ENCODE measurements at regions not wholly inside any gene's neighbourhood (a gene's known extent, or its start where the extent isn't known, plus 50 kb on each side); places are given as distances from the start of the nearest gene placed in this dataset.
"Not testable (repeated sequence)": the region's sequence is repeated elsewhere in the genome, so short reads cannot be mapped to it uniquely, and the experiment has no call there.

DNA sequence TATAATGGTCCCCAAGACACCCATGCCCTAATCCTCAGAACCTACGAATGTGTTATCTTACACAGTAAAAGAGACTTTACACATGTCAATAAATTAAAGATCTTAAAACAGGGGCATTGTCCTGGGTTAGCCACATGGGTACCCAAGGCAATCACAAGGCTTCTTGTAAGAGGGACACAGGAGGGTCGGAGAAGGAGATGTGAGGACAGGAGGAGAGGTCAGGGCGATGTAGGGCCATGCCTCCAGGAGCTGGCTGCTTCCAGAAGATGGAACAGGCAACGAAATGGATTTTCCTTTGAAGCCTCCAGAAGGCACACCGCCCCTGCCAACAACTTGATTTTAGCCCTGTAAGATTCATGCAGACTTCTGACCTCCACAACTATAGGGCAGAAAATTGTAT lies 262.7 kb downstream of the MEX3B start:
- Mint-ChIP-seq H3K4me1 (ENCODE audit: low read depth) (no peaks in the 10 kb centered on the region), H3K4me3 (no peak overlapping the region), H3K9me3 (no peaks in the 10 kb centered on the region), H3K27ac (no peak overlapping the region), H3K36me3 (ENCODE audit: low read depth) (no peaks in the 10 kb centered on the region), H3K27me3 (peaks cover 31% of the 10 kb centered on the region)
- no peak for DNase-seq

- Mint-ChIP-seq H3K4me1 (ENCODE audit: low read depth) (no peaks in the 10 kb centered on the region), H3K27ac (no peak overlapping the region), H3K36me3 (ENCODE audit: low read depth) (no peaks in the 10 kb centered on the region), H3K9me3 (no peaks in the 10 kb centered on the region), H3K4me3 (no peak overlapping the region), H3K27me3 (peaks cover 29% of the 10 kb centered on the region)
- no peak for DNase-seq
Observed at GRCh38 chr15:81781395-81781794, 264.4 kb downstream of the MEX3B start.

GRCh38 chr15:81780966-81781365 lies 264.9 kb downstream of the MEX3B start:
- Mint-ChIP-seq H3K36me3 (ENCODE audit: low read depth) (no peaks in the 10 kb centered on the region), H3K4me1 (ENCODE audit: low read depth) (no peaks in the 10 kb centered on the region), H3K27me3 (peaks cover 27% of the 10 kb centered on the region), H3K9me3 (no peaks in the 10 kb centered on the region), H3K27ac (no peak overlapping the region), H3K4me3 (no peak overlapping the region)
- no peak for DNase-seq

- no peak for DNase-seq
- no peaks in the 10 kb centered on the region for H3K36me3 Mint-ChIP-seq (ENCODE audit: low read depth)
- no peaks in the 10 kb centered on the region for H3K4me1 Mint-ChIP-seq (ENCODE audit: low read depth)
- peaks cover 19% of the 10 kb centered on the region for H3K27me3 Mint-ChIP-seq
- no peak overlapping the region for H3K4me3 Mint-ChIP-seq
- no peak overlapping the region for H3K27ac Mint-ChIP-seq
- H3K9me3 Mint-ChIP-seq: no peaks in the 10 kb centered on the region
Observed at GRCh38 chr15:81779181-81779580, 266.6 kb downstream of the MEX3B start.

- Mint-ChIP-seq H3K27ac (no peak overlapping the region), H3K27me3 (peaks cover 18% of the 10 kb centered on the region), H3K4me1 (ENCODE audit: low read depth) (no peaks in the 10 kb centered on the region), H3K36me3 (ENCODE audit: low read depth) (no peaks in the 10 kb centered on the region), H3K9me3 (no peaks in the 10 kb centered on the region), H3K4me3 (no peak overlapping the region)
- no peak for DNase-seq
Observed at GRCh38 chr15:81777546-81777945, 268.3 kb downstream of the MEX3B start.

- Mint-ChIP-seq H3K27ac (no peak overlapping the region), H3K9me3 (no peaks in the 10 kb centered on the region), H3K4me3 (no peak overlapping the region), H3K4me1 (ENCODE audit: low read depth) (no peaks in the 10 kb centered on the region), H3K27me3 (peaks cover 16% of the 10 kb centered on the region), H3K36me3 (ENCODE audit: low read depth) (no peaks in the 10 kb centered on the region)
- no peak for DNase-seq
Observed at GRCh38 chr15:81776976-81777375, 268.8 kb downstream of the MEX3B start.

DNA sequence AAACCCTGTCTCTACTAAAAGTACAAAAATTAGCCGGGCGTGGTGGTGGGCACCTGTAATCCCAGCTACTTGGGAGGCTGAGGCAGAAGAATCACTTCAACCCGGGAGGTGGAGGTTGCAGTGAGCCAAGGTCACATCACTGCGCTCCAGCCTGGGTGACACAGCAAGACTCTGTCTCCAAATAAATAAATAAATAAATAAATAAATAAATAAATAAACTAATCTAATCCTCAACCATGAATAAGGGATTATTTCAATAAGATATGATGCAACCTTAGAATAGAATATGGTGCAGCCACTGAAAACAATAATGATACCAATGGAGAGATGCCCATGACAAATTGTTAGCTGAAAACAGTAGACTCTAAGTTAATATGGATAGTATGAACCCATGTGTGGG lies 270.0 kb downstream of the MEX3B start:
- not testable (repeated sequence) for H3K9me3 Mint-ChIP-seq; H3K27ac Mint-ChIP-seq; H3K4me3 Mint-ChIP-seq; DNase-seq; H3K36me3 Mint-ChIP-seq (ENCODE audit: low read depth); H3K4me1 Mint-ChIP-seq (ENCODE audit: low read depth)
- peaks cover 12% of the 10 kb centered on the region for H3K27me3 Mint-ChIP-seq

- H3K27ac Mint-ChIP-seq: no peak overlapping the region
- H3K36me3 Mint-ChIP-seq (ENCODE audit: low read depth): no peaks in the 10 kb centered on the region
- H3K4me1 Mint-ChIP-seq (ENCODE audit: low read depth): no peaks in the 10 kb centered on the region
- no peaks in the 10 kb centered on the region for H3K9me3 Mint-ChIP-seq
- no peak overlapping the region for H3K4me3 Mint-ChIP-seq
- peaks cover 1% of the 10 kb centered on the region for H3K27me3 Mint-ChIP-seq
- no peak for DNase-seq
Observed at GRCh38 chr15:81774309-81774708, 271.5 kb downstream of the MEX3B start.

DNA sequence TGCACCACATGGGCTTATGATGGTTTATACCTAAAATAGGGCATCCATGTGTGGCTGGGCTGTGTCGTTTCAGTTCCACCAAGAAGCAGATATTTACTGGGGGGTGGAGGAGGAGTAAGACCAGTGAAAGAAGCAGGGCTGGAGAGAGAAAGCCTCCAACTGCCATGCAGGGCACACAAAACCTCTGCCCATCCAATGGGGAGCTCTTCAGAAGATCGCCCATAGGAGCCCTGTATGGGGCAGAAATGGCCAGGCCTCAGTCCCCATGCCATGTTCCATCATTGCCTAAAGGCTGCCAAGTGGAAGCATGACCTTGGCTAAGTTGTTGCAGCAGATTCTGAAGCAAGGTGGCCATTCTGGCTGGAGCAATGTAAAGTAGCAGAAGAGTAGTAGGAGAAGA lies 277.0 kb downstream of the MEX3B start:
- H3K4me3 Mint-ChIP-seq: no peak overlapping the region
- no peaks in the 10 kb centered on the region for H3K4me1 Mint-ChIP-seq (ENCODE audit: low read depth)
- H3K27me3 Mint-ChIP-seq: no peaks in the 10 kb centered on the region
- no peaks in the 10 kb centered on the region for H3K9me3 Mint-ChIP-seq
- no peaks in the 10 kb centered on the region for H3K36me3 Mint-ChIP-seq (ENCODE audit: low read depth)
- H3K27ac Mint-ChIP-seq: no peak overlapping the region
- no peak for DNase-seq

DNA sequence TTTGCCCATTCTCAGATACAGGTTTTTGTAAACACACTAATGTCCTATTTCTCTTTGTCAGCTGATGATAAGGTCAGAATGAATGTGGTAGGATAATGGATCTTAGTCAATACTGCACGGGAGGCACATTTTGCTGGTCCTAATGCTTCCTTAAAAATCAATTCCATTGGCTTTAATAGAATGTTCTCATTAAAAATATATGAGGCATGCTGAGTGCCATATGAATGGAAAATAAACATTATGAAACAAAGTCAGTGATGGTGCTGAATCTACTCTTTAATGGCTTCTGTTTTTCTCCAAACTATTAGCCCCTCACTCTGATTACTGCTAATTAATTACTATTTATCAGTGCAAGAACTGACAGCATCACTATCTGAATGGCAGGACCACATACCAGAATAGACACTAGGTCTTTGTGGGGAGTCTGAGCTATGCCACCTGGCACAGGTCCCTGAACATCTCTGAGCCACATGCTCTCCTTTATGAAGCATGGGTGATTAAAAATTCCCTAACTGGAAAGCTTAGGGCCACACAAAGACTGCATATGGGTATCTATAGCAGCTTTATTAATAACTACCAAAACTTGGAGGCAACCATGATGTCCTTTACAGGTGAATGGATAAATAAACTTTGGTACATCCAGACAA lies 278.9 kb downstream of the MEX3B start:
- Mint-ChIP-seq H3K27me3 (peaks cover 3% of the 10 kb centered on the region), H3K4me3 (no peak overlapping the region)

DNA sequence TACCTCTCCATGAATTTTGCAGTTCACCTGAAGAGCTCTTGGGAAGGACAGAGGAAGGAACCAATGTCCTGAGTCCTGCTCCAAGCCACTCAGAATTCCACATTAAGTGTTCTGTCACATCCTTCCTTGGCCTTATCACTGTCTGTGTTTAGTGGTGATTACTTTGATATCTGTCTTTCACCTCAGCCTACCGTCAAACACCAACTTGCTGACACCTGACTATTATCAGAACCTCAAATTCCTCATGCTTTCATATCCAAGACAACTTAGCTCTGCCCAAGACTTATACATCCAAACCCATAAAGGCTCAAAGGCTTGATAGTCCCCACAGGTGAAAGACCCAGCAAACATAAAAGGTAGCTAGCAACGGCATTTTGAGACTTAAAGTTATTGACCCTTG lies 280.0 kb downstream of the MEX3B start:
- no peaks in the 10 kb centered on the region for H3K4me1 Mint-ChIP-seq (ENCODE audit: low read depth)
- no peak overlapping the region for H3K4me3 Mint-ChIP-seq
- H3K27me3 Mint-ChIP-seq: peaks cover 3% of the 10 kb centered on the region
- H3K27ac Mint-ChIP-seq: no peak overlapping the region
- DNase-seq: no peak
- no peaks in the 10 kb centered on the region for H3K36me3 Mint-ChIP-seq (ENCODE audit: low read depth)
- H3K9me3 Mint-ChIP-seq: no peaks in the 10 kb centered on the region

More for the DNA sequence above, 278.9 kb downstream of the MEX3B start:
- no peak for DNase-seq
- Mint-ChIP-seq H3K36me3 (ENCODE audit: low read depth) (no peaks in the 10 kb centered on the region), H3K9me3 (no peaks in the 10 kb centered on the region), H3K4me1 (ENCODE audit: low read depth) (no peaks in the 10 kb centered on the region), H3K27ac (no peak overlapping the region)

GRCh38 chr15:81763304-81763703 lies 282.5 kb downstream of the MEX3B start:
- no peaks in the 10 kb centered on the region for H3K9me3 Mint-ChIP-seq

DNA sequence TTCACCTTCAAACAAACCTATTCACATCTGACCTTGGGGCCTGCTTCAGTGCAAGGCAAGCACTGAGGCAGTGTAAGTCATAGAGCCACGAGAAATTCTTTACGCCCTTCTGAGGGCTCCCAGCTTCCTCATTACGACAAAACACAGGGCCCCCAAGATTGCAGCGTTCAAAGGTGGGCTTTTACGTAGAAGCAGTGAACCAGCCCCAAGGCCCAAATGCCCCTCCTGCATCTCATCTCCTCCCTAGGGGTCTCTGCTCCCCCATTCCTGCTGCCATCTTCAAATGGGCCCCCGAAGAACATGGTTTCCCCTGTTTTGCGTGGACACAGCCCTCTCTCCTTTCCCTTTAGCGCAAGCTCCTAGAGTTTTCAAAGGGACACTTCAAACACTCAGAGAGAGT lies 285.1 kb downstream of the MEX3B start:
- no peaks in the 10 kb centered on the region for H3K36me3 Mint-ChIP-seq (ENCODE audit: low read depth)
- no peaks in the 10 kb centered on the region for H3K9me3 Mint-ChIP-seq
- DNase-seq: no peak
- H3K4me1 Mint-ChIP-seq (ENCODE audit: low read depth): no peaks in the 10 kb centered on the region
- H3K27me3 Mint-ChIP-seq: peaks cover 11% of the 10 kb centered on the region
- no peak overlapping the region for H3K4me3 Mint-ChIP-seq
- no peak overlapping the region for H3K27ac Mint-ChIP-seq

More at GRCh38 chr15:81763304-81763703, 282.5 kb downstream of the MEX3B start:
- no peak overlapping the region for H3K27ac Mint-ChIP-seq
- H3K27me3 Mint-ChIP-seq: peaks cover 6% of the 10 kb centered on the region
- H3K36me3 Mint-ChIP-seq (ENCODE audit: low read depth): no peaks in the 10 kb centered on the region
- DNase-seq: no peak
- no peaks in the 10 kb centered on the region for H3K4me1 Mint-ChIP-seq (ENCODE audit: low read depth)
- H3K4me3 Mint-ChIP-seq: no peak overlapping the region

GRCh38 chr15:81758818-81759284 lies 287.0 kb downstream of the MEX3B start:
- H3K27ac Mint-ChIP-seq: no peak overlapping the region
- no peak overlapping the region for H3K4me3 Mint-ChIP-seq
- H3K4me1 Mint-ChIP-seq (ENCODE audit: low read depth): no peaks in the 10 kb centered on the region
- no peak for DNase-seq
- no peaks in the 10 kb centered on the region for H3K36me3 Mint-ChIP-seq (ENCODE audit: low read depth)
- peaks cover 11% of the 10 kb centered on the region for H3K27me3 Mint-ChIP-seq
- no peaks in the 10 kb centered on the region for H3K9me3 Mint-ChIP-seq

- no peaks in the 10 kb centered on the region for H3K9me3 Mint-ChIP-seq
- no peak overlapping the region for H3K4me3 Mint-ChIP-seq
- no peaks in the 10 kb centered on the region for H3K4me1 Mint-ChIP-seq (ENCODE audit: low read depth)
- DNase-seq: no peak
- peaks cover 20% of the 10 kb centered on the region for H3K27me3 Mint-ChIP-seq
- H3K27ac Mint-ChIP-seq: no peak overlapping the region
- no peaks in the 10 kb centered on the region for H3K36me3 Mint-ChIP-seq (ENCODE audit: low read depth)
Observed at GRCh38 chr15:81755626-81756025, 290.2 kb downstream of the MEX3B start.

- H3K27me3 Mint-ChIP-seq: peaks cover 19% of the 10 kb centered on the region
- no peak for DNase-seq
Observed at GRCh38 chr15:81754078-81754477, 291.7 kb downstream of the MEX3B start.

More at GRCh38 chr15:81754078-81754477, 291.7 kb downstream of the MEX3B start:
- H3K4me3 Mint-ChIP-seq: no peak overlapping the region
- H3K4me1 Mint-ChIP-seq (ENCODE audit: low read depth): no peaks in the 10 kb centered on the region
- H3K27ac Mint-ChIP-seq: no peak overlapping the region
- no peaks in the 10 kb centered on the region for H3K9me3 Mint-ChIP-seq
- H3K36me3 Mint-ChIP-seq (ENCODE audit: low read depth): no peaks in the 10 kb centered on the region
